ENCODE measurements at regions not wholly inside any gene's neighbourhood (a gene's known extent, or its start where the extent isn't known, plus 50 kb on each side); places are given as distances from the start of the nearest gene placed in this dataset.
"Not testable (repeated sequence)": the region's sequence is repeated elsewhere in the genome, so short reads cannot be mapped to it uniquely, and the experiment has no call there.

GRCh38 chr3:25153136-25153535 is 274.9 kb upstream of the RARB start:
- no peak for DNase-seq (ENCODE audit: low spot score)

GRCh38 chr3:25153561-25153960 is 274.5 kb upstream of the RARB start:
- DNase-seq (ENCODE audit: low spot score), result no peak

- no peak for DNase-seq (ENCODE audit: low spot score)
Observed at GRCh38 chr3:25155652-25156471, 272.2 kb upstream of the RARB start.

GRCh38 chr3:25156626-25157025 is 271.4 kb upstream of the RARB start:
- DNase-seq (ENCODE audit: low spot score), result no peak

- no peak for DNase-seq (ENCODE audit: low spot score)
Observed at GRCh38 chr3:25165306-25165705, 262.8 kb upstream of the RARB start.

- no peak for DNase-seq (ENCODE audit: low spot score)
Observed at GRCh38 chr3:25166016-25166415, 262.0 kb upstream of the RARB start.

- DNase-seq (ENCODE audit: low spot score), result no peak
Observed at GRCh38 chr3:25169151-25169550, 258.9 kb upstream of the RARB start.

GRCh38 chr3:25170021-25170420 is 258.0 kb upstream of the RARB start:
- no peak for DNase-seq (ENCODE audit: low spot score)

- no peak for DNase-seq (ENCODE audit: low spot score)
Observed at GRCh38 chr3:25171118-25171807, 256.8 kb upstream of the RARB start.

- no peak for DNase-seq (ENCODE audit: low spot score)
Observed at GRCh38 chr3:25171897-25172296, 256.2 kb upstream of the RARB start.

- no peak for DNase-seq (ENCODE audit: low spot score)
Observed at GRCh38 chr3:25173606-25174005, 254.5 kb upstream of the RARB start.

- no peak for DNase-seq (ENCODE audit: low spot score)
Observed at GRCh38 chr3:25174251-25174650, 253.8 kb upstream of the RARB start.

GRCh38 chr3:25177041-25177440 is 251.0 kb upstream of the RARB start:
- no peak for DNase-seq (ENCODE audit: low spot score)

- no peak for DNase-seq (ENCODE audit: low spot score)
Observed at GRCh38 chr3:25178672-25179071, 249.4 kb upstream of the RARB start.

- DNase-seq (ENCODE audit: low spot score), result no peak
Observed at GRCh38 chr3:25181096-25181495, 247.0 kb upstream of the RARB start.

GRCh38 chr3:25182794-25183193 is 245.3 kb upstream of the RARB start:
- no peak for DNase-seq (ENCODE audit: low spot score)

GRCh38 chr3:25184641-25185250 is 243.3 kb upstream of the RARB start:
- no peak for DNase-seq (ENCODE audit: low spot score)

GRCh38 chr3:25191673-25192072 is 236.4 kb upstream of the RARB start:
- no peak for DNase-seq (ENCODE audit: low spot score)

GRCh38 chr3:25199567-25199966 is 228.5 kb upstream of the RARB start:
- not testable (repeated sequence) for DNase-seq (ENCODE audit: low spot score)

GRCh38 chr3:25212736-25213135 is 215.3 kb upstream of the RARB start:
- DNase-seq (ENCODE audit: low spot score), result no peak

- no peak for DNase-seq (ENCODE audit: low spot score)
Observed at GRCh38 chr3:25214034-25214433, 214.0 kb upstream of the RARB start.

- no peak for DNase-seq (ENCODE audit: low spot score)
Observed at GRCh38 chr3:25218362-25218761, 209.7 kb upstream of the RARB start.

- no peak for DNase-seq (ENCODE audit: low spot score)
Observed at GRCh38 chr3:25226747-25227146, 201.3 kb upstream of the RARB start.
